SH-SY5Y (cell line): ENCODE measurements at regions not wholly inside any gene's neighbourhood (a gene's known extent, or its start where the extent isn't known, plus 50 kb on each side); places are given as distances from the start of the nearest gene placed in this dataset.

Experiments
- GATA2 ChIP-seq: IDR thresholded peaks from 2 replicates; pipeline ENCODE4 v1.6.1; 2011; ENCODE audit warnings: mild to moderate bottlenecking, low read depth, low read length
- GATA3 ChIP-seq: IDR thresholded peaks from 2 replicates; pipeline ENCODE4 v1.6.1; 2011; ENCODE audit warnings: low read depth, mild to moderate bottlenecking, low read length, moderate library complexity

DNA sequence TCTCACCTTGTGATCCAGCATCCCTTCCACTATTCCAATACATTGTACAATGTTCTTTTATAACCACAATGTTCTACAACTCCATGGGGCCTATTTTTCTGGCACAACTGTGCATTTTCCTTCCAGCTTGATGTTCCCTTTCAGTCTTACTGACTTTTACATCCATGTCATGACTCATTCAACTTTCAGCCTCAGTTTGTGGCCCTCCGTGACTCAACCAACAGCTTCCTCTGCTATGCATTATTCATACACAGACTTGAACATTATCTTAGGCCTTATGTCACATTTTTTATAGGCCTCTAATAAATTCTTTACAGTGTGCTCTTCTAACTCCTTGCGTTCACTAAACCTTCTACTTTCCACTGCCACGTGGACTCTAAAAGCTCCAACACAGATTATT lies 119.4 kb upstream of the PRMT6 start:
- TF ChIP-seq GATA2 (no peak), GATA3 (no peak)
